ENCODE measurements at regions not wholly inside any gene's neighbourhood (a gene's known extent, or its start where the extent isn't known, plus 50 kb on each side); places are given as distances from the start of the nearest gene placed in this dataset.

- Histone ChIP-seq H2AFZ (no peak overlapping the region), H3K79me2 (no peaks in the 10 kb centered on the region), H3K4me2 (ENCODE audit: low read length) (no peak overlapping the region), H3K4me1 (no peaks in the 10 kb centered on the region), H3K9me3 (ENCODE audit: control insufficient read depth, low read length) (no peaks in the 10 kb centered on the region), H3K27me3 (ENCODE audit: control insufficient read depth, insufficient read depth, low read length) (no peaks in the 10 kb centered on the region), H3K36me3 (ENCODE audit: control insufficient read depth, insufficient read depth, low read length) (no peaks in the 10 kb centered on the region), H3K9ac (no peak overlapping the region), H3K27ac (no peak overlapping the region), H3K4me3 (ENCODE audit: low read depth, low read length) (no peak overlapping the region)
- TF ChIP-seq, protein P1, sequence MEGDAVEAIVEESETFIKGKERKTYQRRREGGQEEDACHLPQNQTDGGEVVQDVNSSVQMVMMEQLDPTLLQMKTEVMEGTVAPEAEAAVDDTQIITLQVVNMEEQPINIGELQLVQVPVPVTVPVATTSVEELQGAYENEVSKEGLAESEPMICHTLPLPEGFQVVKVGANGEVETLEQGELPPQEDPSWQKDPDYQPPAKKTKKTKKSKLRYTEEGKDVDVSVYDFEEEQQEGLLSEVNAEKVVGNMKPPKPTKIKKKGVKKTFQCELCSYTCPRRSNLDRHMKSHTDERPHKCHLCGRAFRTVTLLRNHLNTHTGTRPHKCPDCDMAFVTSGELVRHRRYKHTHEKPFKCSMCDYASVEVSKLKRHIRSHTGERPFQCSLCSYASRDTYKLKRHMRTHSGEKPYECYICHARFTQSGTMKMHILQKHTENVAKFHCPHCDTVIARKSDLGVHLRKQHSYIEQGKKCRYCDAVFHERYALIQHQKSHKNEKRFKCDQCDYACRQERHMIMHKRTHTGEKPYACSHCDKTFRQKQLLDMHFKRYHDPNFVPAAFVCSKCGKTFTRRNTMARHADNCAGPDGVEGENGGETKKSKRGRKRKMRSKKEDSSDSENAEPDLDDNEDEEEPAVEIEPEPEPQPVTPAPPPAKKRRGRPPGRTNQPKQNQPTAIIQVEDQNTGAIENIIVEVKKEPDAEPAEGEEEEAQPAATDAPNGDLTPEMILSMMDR (IDR thresholded peaks at IDR 0.05) = no peak
These were observed 98.7 kb upstream of the VASH1 start for GRCh38 chr14:76662580-76662979.

GRCh38 chr14:76664790-76665189 is 96.5 kb upstream of the VASH1 start:
- TF ChIP-seq, protein P1 (IDR thresholded peaks at IDR 0.05) = no peak
- H3K27me3 ChIP-seq (ENCODE audit: control insufficient read depth, insufficient read depth, low read length) = no peaks in the 10 kb centered on the region
- H3K36me3 ChIP-seq (ENCODE audit: control insufficient read depth, insufficient read depth, low read length) = no peaks in the 10 kb centered on the region
- H3K79me2 ChIP-seq = no peaks in the 10 kb centered on the region
- H3K9ac ChIP-seq = no peak overlapping the region
- no peak overlapping the region for H3K27ac ChIP-seq
- H2AFZ ChIP-seq = no peak overlapping the region
- no peaks in the 10 kb centered on the region for H3K4me1 ChIP-seq
- H3K4me3 ChIP-seq (ENCODE audit: low read depth, low read length) = no peak overlapping the region
- no peak overlapping the region for H3K4me2 ChIP-seq (ENCODE audit: low read length)
- no peaks in the 10 kb centered on the region for H3K9me3 ChIP-seq (ENCODE audit: control insufficient read depth, low read length)

DNA sequence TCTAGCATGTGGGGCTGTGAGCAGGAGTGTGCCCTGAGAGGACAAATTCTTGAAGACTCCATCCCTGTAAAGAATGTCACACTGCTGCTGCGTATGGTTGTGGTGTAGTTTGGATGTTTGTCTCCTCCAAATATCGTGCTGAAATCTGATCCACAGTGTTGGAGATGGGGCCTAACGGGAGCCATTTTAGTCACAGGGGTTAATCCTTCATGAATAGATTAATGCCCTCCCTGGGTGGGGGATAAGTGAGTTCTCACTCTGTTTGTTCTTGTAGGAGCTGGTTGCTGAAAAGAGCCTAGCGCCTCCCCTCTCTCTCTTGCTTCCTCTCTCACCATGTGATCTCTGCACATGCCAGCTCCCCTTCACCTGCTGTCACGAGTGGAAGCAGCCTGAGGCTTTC is 94.5 kb upstream of the VASH1 start:
- Histone ChIP-seq H3K9me3 (ENCODE audit: control insufficient read depth, low read length) (no peaks in the 10 kb centered on the region), H3K9ac (no peak overlapping the region), H3K36me3 (ENCODE audit: control insufficient read depth, insufficient read depth, low read length) (no peaks in the 10 kb centered on the region), H3K4me3 (ENCODE audit: low read depth, low read length) (no peak overlapping the region), H3K4me1 (no peaks in the 10 kb centered on the region), H3K27me3 (ENCODE audit: control insufficient read depth, insufficient read depth, low read length) (no peaks in the 10 kb centered on the region), H3K27ac (no peak overlapping the region), H2AFZ (no peak overlapping the region), H3K4me2 (ENCODE audit: low read length) (no peak overlapping the region), H3K79me2 (no peaks in the 10 kb centered on the region)
- TF ChIP-seq, protein P1 (IDR thresholded peaks at IDR 0.05) = no peak

GRCh38 chr14:76669770-76670169 is 91.5 kb upstream of the VASH1 start:
- no peaks in the 10 kb centered on the region for H3K27me3 ChIP-seq (ENCODE audit: control insufficient read depth, insufficient read depth, low read length)
- no peaks in the 10 kb centered on the region for H3K4me1 ChIP-seq
- no peak overlapping the region for H3K9ac ChIP-seq
- no peaks in the 10 kb centered on the region for H3K79me2 ChIP-seq
- H3K36me3 ChIP-seq (ENCODE audit: control insufficient read depth, insufficient read depth, low read length) = no peaks in the 10 kb centered on the region
- no peak overlapping the region for H3K27ac ChIP-seq
- no peaks in the 10 kb centered on the region for H3K9me3 ChIP-seq (ENCODE audit: control insufficient read depth, low read length)
- H2AFZ ChIP-seq = no peak overlapping the region
- TF ChIP-seq, protein P1 (IDR thresholded peaks at IDR 0.05) = no peak
- H3K4me2 ChIP-seq (ENCODE audit: low read length) = no peak overlapping the region
- H3K4me3 ChIP-seq (ENCODE audit: low read depth, low read length) = no peak overlapping the region

DNA sequence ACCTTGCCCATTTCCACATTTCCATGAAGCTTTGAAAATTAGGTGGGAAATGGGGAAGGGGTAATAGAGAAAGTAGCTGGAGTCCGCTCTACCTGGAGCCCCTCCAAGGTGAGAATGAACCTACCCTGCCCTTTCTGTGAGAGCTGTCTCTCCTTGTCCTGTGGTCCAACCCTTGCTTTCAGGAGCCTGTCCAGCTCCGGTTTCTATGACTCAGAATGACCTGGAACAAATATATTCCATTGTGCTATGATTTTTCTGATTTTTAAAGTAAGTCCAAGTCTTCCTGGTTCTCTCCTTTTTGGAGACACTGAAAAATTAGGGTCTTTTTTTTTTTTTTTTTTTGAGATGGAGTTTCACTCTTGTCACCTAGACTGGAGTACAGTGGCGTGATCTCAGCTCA is 89.1 kb upstream of the VASH1 start:
- no peaks in the 10 kb centered on the region for H3K9me3 ChIP-seq (ENCODE audit: control insufficient read depth, low read length)
- TF ChIP-seq, protein P1 (IDR thresholded peaks at IDR 0.05) = no peak
- H3K79me2 ChIP-seq = no peaks in the 10 kb centered on the region
- no peak overlapping the region for H3K9ac ChIP-seq
- H3K27ac ChIP-seq = no peak overlapping the region
- H3K4me3 ChIP-seq (ENCODE audit: low read depth, low read length) = no peak overlapping the region
- H3K27me3 ChIP-seq (ENCODE audit: control insufficient read depth, insufficient read depth, low read length) = no peaks in the 10 kb centered on the region
- H2AFZ ChIP-seq = no peak overlapping the region
- H3K4me1 ChIP-seq = no peaks in the 10 kb centered on the region
- H3K4me2 ChIP-seq (ENCODE audit: low read length) = no peak overlapping the region
- H3K36me3 ChIP-seq (ENCODE audit: control insufficient read depth, insufficient read depth, low read length) = no peaks in the 10 kb centered on the region

Data from parathyroid adenoma (tissue), 2 donors.